ENCODE measurements at regions not wholly inside any gene's neighbourhood (a gene's known extent, or its start where the extent isn't known, plus 50 kb on each side); places are given as distances from the start of the nearest gene placed in this dataset.

GRCh38 chr2:177119099-177119498 lies 93.5 kb upstream of the HNRNPA3 start:
- Mint-ChIP-seq H3K27ac (ENCODE audit: unreplicated experiment) (no peak overlapping the region), H3K36me3 (ENCODE audit: unreplicated experiment) (no peaks in the 10 kb centered on the region), H3K27me3 (ENCODE audit: unreplicated experiment) (no peaks in the 10 kb centered on the region), H3K4me3 (ENCODE audit: unreplicated experiment) (no peak overlapping the region), H3K9me3 (ENCODE audit: unreplicated experiment) (no peaks in the 10 kb centered on the region), H3K4me1 (ENCODE audit: low read depth, unreplicated experiment) (peaks cover 2% of the 10 kb centered on the region)
- no peak for DNase-seq
- no peak for TF ChIP-seq CTCF (IDR thresholded peaks at IDR 0.05; ENCODE audit: partially characterized antibody, unreplicated experiment)

DNA sequence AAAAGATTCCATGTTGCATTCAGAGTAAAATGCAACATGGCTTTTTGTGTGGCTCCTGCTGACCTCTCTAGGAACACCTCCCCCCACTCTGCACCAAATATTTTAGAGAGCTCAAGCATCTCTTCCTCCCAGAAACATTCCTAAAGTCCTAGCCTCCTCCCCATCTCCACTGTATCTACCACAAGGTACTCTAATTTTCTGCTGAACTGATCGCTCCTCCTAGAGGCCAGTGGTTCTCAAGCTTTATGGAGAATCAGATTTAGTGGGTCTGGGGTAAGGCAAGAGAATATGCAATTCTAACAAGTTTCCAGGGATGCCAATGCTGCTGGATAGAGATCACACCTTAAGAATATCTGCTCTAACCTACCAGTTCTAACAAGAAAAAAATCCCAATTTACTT lies 89.5 kb upstream of the HNRNPA3 start:
- Mint-ChIP-seq H3K27ac (ENCODE audit: unreplicated experiment) (no peak overlapping the region), H3K27me3 (ENCODE audit: unreplicated experiment) (no peaks in the 10 kb centered on the region), H3K9me3 (ENCODE audit: unreplicated experiment) (no peaks in the 10 kb centered on the region)

GRCh38 chr2:177124371-177124770 lies 88.2 kb upstream of the HNRNPA3 start:
- H3K27ac Mint-ChIP-seq (ENCODE audit: unreplicated experiment): no peak overlapping the region
- DNase-seq: no peak
- no peaks in the 10 kb centered on the region for H3K4me1 Mint-ChIP-seq (ENCODE audit: low read depth, unreplicated experiment)
- no peak overlapping the region for H3K4me3 Mint-ChIP-seq (ENCODE audit: unreplicated experiment)
- TF ChIP-seq CTCF (IDR thresholded peaks at IDR 0.05; ENCODE audit: partially characterized antibody, unreplicated experiment): no peak
- H3K27me3 Mint-ChIP-seq (ENCODE audit: unreplicated experiment): no peaks in the 10 kb centered on the region
- H3K9me3 Mint-ChIP-seq (ENCODE audit: unreplicated experiment): no peaks in the 10 kb centered on the region
- H3K36me3 Mint-ChIP-seq (ENCODE audit: unreplicated experiment): no peaks in the 10 kb centered on the region

More for the DNA sequence above, 89.5 kb upstream of the HNRNPA3 start:
- Mint-ChIP-seq H3K4me3 (ENCODE audit: unreplicated experiment) (no peak overlapping the region), H3K4me1 (ENCODE audit: low read depth, unreplicated experiment) (peaks cover under 1% of the 10 kb centered on the region), H3K36me3 (ENCODE audit: unreplicated experiment) (no peaks in the 10 kb centered on the region)
- DNase-seq: no peak
- TF ChIP-seq CTCF (IDR thresholded peaks at IDR 0.05; ENCODE audit: partially characterized antibody, unreplicated experiment): no peak

GRCh38 chr2:177127821-177128220 lies 84.8 kb upstream of the HNRNPA3 start:
- Mint-ChIP-seq H3K9me3 (ENCODE audit: unreplicated experiment) (no peaks in the 10 kb centered on the region), H3K27me3 (ENCODE audit: unreplicated experiment) (no peaks in the 10 kb centered on the region), H3K4me1 (ENCODE audit: low read depth, unreplicated experiment) (no peaks in the 10 kb centered on the region), H3K36me3 (ENCODE audit: unreplicated experiment) (no peaks in the 10 kb centered on the region), H3K4me3 (ENCODE audit: unreplicated experiment) (no peak overlapping the region), H3K27ac (ENCODE audit: unreplicated experiment) (no peak overlapping the region)
- TF ChIP-seq CTCF (IDR thresholded peaks at IDR 0.05; ENCODE audit: partially characterized antibody, unreplicated experiment): no peak
- DNase-seq: no peak

DNA sequence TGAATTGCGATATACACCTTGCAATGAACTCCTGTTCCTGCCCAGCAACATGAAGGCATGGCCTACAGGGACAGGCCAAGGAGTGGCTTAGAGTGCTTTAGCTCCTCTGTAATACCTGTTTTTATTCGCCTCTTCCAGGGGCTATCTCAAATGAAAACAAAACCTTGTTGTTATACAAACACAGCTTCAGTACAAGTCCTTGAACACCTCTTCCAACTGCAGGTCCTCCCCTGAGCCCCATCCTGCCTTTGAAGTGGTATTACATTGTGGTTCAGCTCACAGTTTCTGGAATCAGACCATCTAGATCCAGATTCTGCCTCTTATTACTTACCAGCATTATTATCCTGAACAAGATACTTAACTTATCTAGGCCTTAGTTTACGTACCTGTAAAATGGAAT lies 83.0 kb upstream of the HNRNPA3 start:
- no peak for TF ChIP-seq CTCF (IDR thresholded peaks at IDR 0.05; ENCODE audit: partially characterized antibody, unreplicated experiment)
- no peaks in the 10 kb centered on the region for H3K36me3 Mint-ChIP-seq (ENCODE audit: unreplicated experiment)
- H3K27ac Mint-ChIP-seq (ENCODE audit: unreplicated experiment): no peak overlapping the region
- DNase-seq: no peak
- no peaks in the 10 kb centered on the region for H3K27me3 Mint-ChIP-seq (ENCODE audit: unreplicated experiment)
- H3K9me3 Mint-ChIP-seq (ENCODE audit: unreplicated experiment): no peaks in the 10 kb centered on the region
- no peak overlapping the region for H3K4me3 Mint-ChIP-seq (ENCODE audit: unreplicated experiment)
- no peaks in the 10 kb centered on the region for H3K4me1 Mint-ChIP-seq (ENCODE audit: low read depth, unreplicated experiment)
